Adipocyte (in vitro differentiated cells): ENCODE measurements at regions not wholly inside any gene's neighbourhood (a gene's known extent, or its start where the extent isn't known, plus 50 kb on each side); places are given as distances from the start of the nearest gene placed in this dataset.
A peak's percentile ranks its signal among the peaks of the same experiment; 100 is the strongest.
"Not testable (repeated sequence)": the region's sequence is repeated elsewhere in the genome, so short reads cannot be mapped to it uniquely, and the experiment has no call there.

ENCODE experiments used
- DNase-seq: peaks from one replicate; pipeline ENCODE4 v3.0.0-alpha.2; 2015; ENCODE audit warnings: low read depth
- H3K27me3 ChIP-seq: replicated peaks from 2 replicates; pipeline ENCODE4 v1.7.0; 2013; ENCODE audit warnings: mild to moderate bottlenecking, low read length, moderate library complexity; ENCODE audit not compliant: control insufficient read depth, insufficient read depth
- H3K36me3 ChIP-seq: 2 replicates; pipeline ENCODE4 v1.7.0; 2013; ENCODE audit warnings: low read length, mild to moderate bottlenecking, moderate library complexity; ENCODE audit not compliant: control insufficient read depth, insufficient read depth, severe bottlenecking
- H3K4me1 ChIP-seq: 2 replicates; pipeline ENCODE4 v1.7.0; 2013; ENCODE audit warnings: mild to moderate bottlenecking, low read length, moderate library complexity; ENCODE audit not compliant: control insufficient read depth, insufficient read depth
- H3K4me3 ChIP-seq: 2 replicates; pipeline ENCODE4 v1.7.0; 2013; ENCODE audit warnings: mild to moderate bottlenecking, low read length, moderate library complexity
- H3K9ac ChIP-seq: 2 replicates; pipeline ENCODE4 v1.7.0; 2013; ENCODE audit warnings: mild to moderate bottlenecking, low read length, moderate library complexity
- H3K9me3 ChIP-seq: 2 replicates; pipeline ENCODE4 v1.7.0; 2013; ENCODE audit warnings: mild to moderate bottlenecking, low read length, moderate library complexity; ENCODE audit not compliant: control insufficient read depth

- H3K9me3 ChIP-seq, DNase-seq: not testable (repeated sequence)
Observed at GRCh38 chr13:52240752-52241151, 81.4 kb upstream of the NEK3 start.

GRCh38 chr13:52235900-52236595 is 76.7 kb upstream of the NEK3 start:
- DNase-seq = peak; percentile 84
- H3K36me3 ChIP-seq, H3K9me3 ChIP-seq, H3K9ac ChIP-seq, H3K27me3 ChIP-seq, H3K4me1 ChIP-seq, H3K4me3 ChIP-seq: not testable (repeated sequence)

More at GRCh38 chr13:52240752-52241151, 81.4 kb upstream of the NEK3 start:
- H3K9ac ChIP-seq, H3K36me3 ChIP-seq, H3K4me1 ChIP-seq, H3K4me3 ChIP-seq, H3K27me3 ChIP-seq: not testable (repeated sequence)

GRCh38 chr13:52234928-52235327 is 75.5 kb upstream of the NEK3 start:
- not testable (repeated sequence) for DNase-seq, H3K27me3 ChIP-seq, H3K36me3 ChIP-seq, H3K4me3 ChIP-seq, H3K9me3 ChIP-seq, H3K9ac ChIP-seq, H3K4me1 ChIP-seq

GRCh38 chr13:52223063-52223462 is 63.7 kb upstream of the NEK3 start:
- not testable (repeated sequence) for H3K36me3 ChIP-seq, H3K4me1 ChIP-seq, H3K4me3 ChIP-seq, H3K27me3 ChIP-seq, H3K9me3 ChIP-seq, H3K9ac ChIP-seq, DNase-seq

- DNase-seq, H3K9ac ChIP-seq, H3K4me3 ChIP-seq, H3K4me1 ChIP-seq, H3K27me3 ChIP-seq, H3K36me3 ChIP-seq, H3K9me3 ChIP-seq: not testable (repeated sequence)
Observed at GRCh38 chr13:52213920-52214319, 54.5 kb upstream of the NEK3 start.

- H3K36me3 ChIP-seq, H3K4me1 ChIP-seq, H3K27me3 ChIP-seq, DNase-seq, H3K9me3 ChIP-seq, H3K9ac ChIP-seq, H3K4me3 ChIP-seq: not testable (repeated sequence)
Observed at GRCh38 chr13:52212886-52213285, 53.5 kb upstream of the NEK3 start.

GRCh38 chr13:52211416-52211776 is 52.0 kb upstream of the NEK3 start:
- not testable (repeated sequence) for H3K4me1 ChIP-seq, H3K9ac ChIP-seq, H3K36me3 ChIP-seq, DNase-seq, H3K4me3 ChIP-seq, H3K27me3 ChIP-seq, H3K9me3 ChIP-seq

- not testable (repeated sequence) for H3K27me3 ChIP-seq, DNase-seq, H3K36me3 ChIP-seq, H3K9me3 ChIP-seq, H3K4me3 ChIP-seq, H3K9ac ChIP-seq, H3K4me1 ChIP-seq
Observed at GRCh38 chr13:52210564-52211415, 51.4 kb upstream of the NEK3 start.
